ENCODE measurements at regions not wholly inside any gene's neighbourhood (a gene's known extent, or its start where the extent isn't known, plus 50 kb on each side); places are given as distances from the start of the nearest gene placed in this dataset.

DNA sequence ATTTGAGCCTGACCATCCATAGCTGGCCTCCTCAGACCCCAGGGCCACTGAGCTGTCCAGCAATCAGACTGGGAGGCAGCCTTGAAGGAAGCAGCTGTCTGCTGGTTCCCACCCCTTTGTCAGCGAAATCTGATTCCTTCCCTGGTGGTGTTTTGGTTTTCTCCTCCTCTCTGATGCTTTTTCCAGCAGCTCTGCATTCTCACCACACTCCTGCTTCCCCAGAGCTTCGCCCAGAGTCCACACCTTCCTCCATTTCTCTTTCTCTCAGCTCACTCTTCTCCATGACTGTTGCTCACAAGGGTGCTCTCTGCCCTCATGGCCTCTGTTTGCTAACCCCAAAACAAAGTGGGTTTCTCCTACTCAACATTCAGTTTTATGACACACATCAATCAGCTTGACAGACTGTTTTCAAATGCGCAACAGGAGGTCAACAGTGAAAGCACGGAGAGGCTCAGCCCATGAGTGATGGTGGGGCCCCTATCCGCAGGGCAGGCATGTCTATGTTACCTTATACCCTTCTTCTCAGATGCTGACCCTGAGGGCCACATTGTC lies 130.6 kb upstream of the MTNR1B start:
- intact Hi-C loops (cut with DNase I; ENCODE audit: low total_unique reads) (no loop called here), in situ Hi-C loops (cut with MboI; ENCODE audit: low pct_ligation_motif_present in 1 of 4, low pct_unique_long_range_greater_than_20kb in 1 of 4, low sequenced_read_pairs in 3 of 4) (no loop called here)
- no peaks in the 10 kb centered on the region for H3K36me3 ChIP-seq
- H3K9me3 ChIP-seq: no peaks in the 10 kb centered on the region
- no peaks in the 10 kb centered on the region for H3K27me3 ChIP-seq
- H3K4me1 ChIP-seq: peaks cover 0 to 12% (median 6%) of the 10 kb centered on the region in 4 donors
- WGBS, 2 donors (ENCODE audit: low coverage in 1 of 2): 74% methylated on average over 5 of the region's 5 CpGs; no CpG with 5 or more reads in 1 of the 2 donors
- no peak overlapping the region for H3K27ac ChIP-seq
- no peak for TF ChIP-seq EP300 (IDR thresholded peaks at IDR 0.05; ENCODE audit: low read depth)
- no peak for TF ChIP-seq POLR2A (IDR thresholded peaks at IDR 0.05)
- TF ChIP-seq, protein P1, sequence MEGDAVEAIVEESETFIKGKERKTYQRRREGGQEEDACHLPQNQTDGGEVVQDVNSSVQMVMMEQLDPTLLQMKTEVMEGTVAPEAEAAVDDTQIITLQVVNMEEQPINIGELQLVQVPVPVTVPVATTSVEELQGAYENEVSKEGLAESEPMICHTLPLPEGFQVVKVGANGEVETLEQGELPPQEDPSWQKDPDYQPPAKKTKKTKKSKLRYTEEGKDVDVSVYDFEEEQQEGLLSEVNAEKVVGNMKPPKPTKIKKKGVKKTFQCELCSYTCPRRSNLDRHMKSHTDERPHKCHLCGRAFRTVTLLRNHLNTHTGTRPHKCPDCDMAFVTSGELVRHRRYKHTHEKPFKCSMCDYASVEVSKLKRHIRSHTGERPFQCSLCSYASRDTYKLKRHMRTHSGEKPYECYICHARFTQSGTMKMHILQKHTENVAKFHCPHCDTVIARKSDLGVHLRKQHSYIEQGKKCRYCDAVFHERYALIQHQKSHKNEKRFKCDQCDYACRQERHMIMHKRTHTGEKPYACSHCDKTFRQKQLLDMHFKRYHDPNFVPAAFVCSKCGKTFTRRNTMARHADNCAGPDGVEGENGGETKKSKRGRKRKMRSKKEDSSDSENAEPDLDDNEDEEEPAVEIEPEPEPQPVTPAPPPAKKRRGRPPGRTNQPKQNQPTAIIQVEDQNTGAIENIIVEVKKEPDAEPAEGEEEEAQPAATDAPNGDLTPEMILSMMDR (IDR thresholded peaks at IDR 0.05): no peak
- no peak for TF ChIP-seq POLR2AphosphoS5 (IDR thresholded peaks at IDR 0.05)
- DNase-seq: no peak
- no peak overlapping the region for H3K4me3 ChIP-seq

DNA sequence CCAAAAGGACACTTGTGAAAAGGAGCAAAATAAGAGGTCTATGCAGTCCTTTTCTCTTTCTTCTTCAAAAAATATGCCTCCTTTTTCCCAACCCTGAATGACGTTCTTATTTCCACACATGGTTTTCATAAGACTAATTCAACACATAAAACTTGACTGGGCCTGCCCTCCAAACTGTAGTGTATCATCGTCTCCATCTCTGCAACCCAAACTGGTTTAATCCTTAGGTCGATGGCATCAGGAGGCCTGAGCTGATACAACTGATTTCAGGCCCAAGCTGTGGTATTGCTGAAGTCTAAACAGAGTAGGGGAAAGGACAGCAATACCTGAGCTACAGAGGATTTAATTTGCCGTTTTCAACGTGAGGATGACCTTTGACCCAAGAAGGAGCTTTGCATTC lies 130.0 kb upstream of the MTNR1B start:
- intact Hi-C loops (cut with DNase I; ENCODE audit: low total_unique reads): no loop called here

DNA sequence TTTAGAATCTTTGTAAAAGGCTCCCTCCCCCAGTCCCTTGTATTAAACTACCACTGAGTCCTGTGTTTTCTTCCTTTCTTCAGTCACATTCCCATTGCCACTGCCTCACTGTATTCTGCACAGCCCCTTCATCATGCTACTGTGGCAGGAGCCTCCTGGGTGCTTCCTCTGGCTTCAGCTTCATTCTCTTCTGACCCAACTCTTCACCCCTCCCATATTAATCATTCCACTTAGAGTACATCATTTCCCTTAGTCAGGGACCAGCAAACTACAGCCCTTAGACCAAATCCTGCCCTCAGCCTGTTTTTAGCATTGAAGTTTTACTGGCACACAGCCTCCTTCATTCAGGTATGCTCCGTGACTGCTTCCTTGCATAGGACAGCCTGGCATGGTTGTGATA lies 127.7 kb upstream of the MTNR1B start:
- Histone ChIP-seq H3K4me3 (no peak overlapping the region), H3K27ac (no peak overlapping the region), H3K4me1 (peaks cover 2 to 36% (median 27%) of the 10 kb centered on the region in 4 donors), H3K27me3 (no peaks in the 10 kb centered on the region), H3K36me3 (no peaks in the 10 kb centered on the region), H3K9me3 (no peaks in the 10 kb centered on the region)
- TF ChIP-seq POLR2A (IDR thresholded peaks at IDR 0.05) (no peak), EP300 (IDR thresholded peaks at IDR 0.05; ENCODE audit: low read depth) (no peak), POLR2AphosphoS5 (IDR thresholded peaks at IDR 0.05) (no peak)
- TF ChIP-seq, protein P1 (IDR thresholded peaks at IDR 0.05): no peak
- intact Hi-C loops (cut with DNase I; ENCODE audit: low total_unique reads): no loop called here
- in situ Hi-C loops (cut with MboI; ENCODE audit: low pct_ligation_motif_present in 1 of 4, low pct_unique_long_range_greater_than_20kb in 1 of 4, low sequenced_read_pairs in 3 of 4): no loop called here
- no peak for DNase-seq
- WGBS, 2 donors (ENCODE audit: low coverage in 1 of 2): 61 to 80% methylated on average over 1 of the region's 1 CpG

More for the DNA sequence above, 130.0 kb upstream of the MTNR1B start:
- TF ChIP-seq EP300 (IDR thresholded peaks at IDR 0.05; ENCODE audit: low read depth) (no peak), POLR2A (IDR thresholded peaks at IDR 0.05) (no peak), POLR2AphosphoS5 (IDR thresholded peaks at IDR 0.05) (no peak)
- TF ChIP-seq, protein P1 (IDR thresholded peaks at IDR 0.05): no peak
- 78 to 80% methylated on average over 4 to 5 of the region's 5 CpGs for WGBS, 2 donors (ENCODE audit: low coverage in 1 of 2)
- no peak overlapping the region for H3K4me3 ChIP-seq
- DNase-seq: no peak
- H3K36me3 ChIP-seq: no peaks in the 10 kb centered on the region
- no peak overlapping the region for H3K27ac ChIP-seq
- in situ Hi-C loops (cut with MboI; ENCODE audit: low pct_ligation_motif_present in 1 of 4, low pct_unique_long_range_greater_than_20kb in 1 of 4, low sequenced_read_pairs in 3 of 4): no loop called here
- peaks cover 2 to 14% (median 9%) of the 10 kb centered on the region in 4 donors for H3K4me1 ChIP-seq
- H3K27me3 ChIP-seq: no peaks in the 10 kb centered on the region
- H3K9me3 ChIP-seq: no peaks in the 10 kb centered on the region

DNA sequence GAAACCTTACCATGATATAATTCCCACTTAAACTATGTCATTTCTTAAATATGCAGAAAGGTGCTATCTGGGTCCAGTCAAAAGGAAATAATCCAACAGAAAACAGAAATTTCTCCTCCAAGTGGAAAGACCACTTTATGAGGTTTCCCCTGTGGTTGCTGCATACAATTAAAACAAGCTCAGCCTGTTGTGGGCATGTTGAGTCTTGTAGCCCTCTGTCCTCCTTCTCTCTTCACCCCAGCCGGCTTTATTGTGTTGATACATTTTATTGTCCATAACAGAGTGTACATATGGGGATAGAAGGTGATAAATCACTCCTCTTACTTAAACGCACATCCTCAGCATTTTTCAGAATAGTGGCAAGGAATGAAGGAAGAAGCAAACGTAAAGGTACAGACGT lies 126.0 kb upstream of the MTNR1B start:
- H3K27me3 ChIP-seq: no peaks in the 10 kb centered on the region
- H3K27ac ChIP-seq: no peak overlapping the region
- DNase-seq: no peak
- 51 to 53% methylated on average over 4 of the region's 4 CpGs for WGBS, 2 donors (ENCODE audit: low coverage in 1 of 2)
- H3K36me3 ChIP-seq: no peaks in the 10 kb centered on the region
- H3K4me3 ChIP-seq: no peak overlapping the region
- H3K4me1 ChIP-seq: peaks cover 2 to 51% (median 37%) of the 10 kb centered on the region in 4 donors
- no peaks in the 10 kb centered on the region for H3K9me3 ChIP-seq
- TF ChIP-seq POLR2A (IDR thresholded peaks at IDR 0.05) (no peak), POLR2AphosphoS5 (IDR thresholded peaks at IDR 0.05) (no peak), EP300 (IDR thresholded peaks at IDR 0.05; ENCODE audit: low read depth) (no peak)
- TF ChIP-seq, protein P1 (IDR thresholded peaks at IDR 0.05): no peak
- in situ Hi-C loops (cut with MboI; ENCODE audit: low pct_ligation_motif_present in 1 of 4, low pct_unique_long_range_greater_than_20kb in 1 of 4, low sequenced_read_pairs in 3 of 4) (no loop called here), intact Hi-C loops (cut with DNase I; ENCODE audit: low total_unique reads) (no loop called here)

Measured in transverse colon (tissue), 4 donors.